Mesothelial cell of epicardium (in vitro differentiated cells): ENCODE measurements at regions not wholly inside any gene's neighbourhood (a gene's known extent, or its start where the extent isn't known, plus 50 kb on each side); places are given as distances from the start of the nearest gene placed in this dataset.

Source experiments
- DNase-seq, 2 experiments: peaks; one replicate each; pipeline ENCODE4 v3.0.0; 2021; ENCODE audit warnings: low spot score in 2 of 2; ENCODE audit not compliant: unreplicated experiment in 2 of 2
- H3K27ac Mint-ChIP-seq: 2 replicates; pipeline ENCODE4 v1.8.0; 2021; ENCODE audit warnings: mixed read lengths
- H3K27me3 Mint-ChIP-seq: 2 replicates; pipeline ENCODE4 v1.8.0; 2021; ENCODE audit warnings: low read depth, mixed read lengths
- H3K36me3 Mint-ChIP-seq: 2 replicates; pipeline ENCODE4 v1.8.0; 2021; ENCODE audit warnings: mixed read lengths
- H3K4me1 Mint-ChIP-seq: 2 replicates; pipeline ENCODE4 v1.8.0; 2021; ENCODE audit warnings: mixed read lengths
- H3K4me3 Mint-ChIP-seq: 2 replicates; pipeline ENCODE4 v1.8.0; 2021; ENCODE audit warnings: mild to moderate bottlenecking, moderate library complexity, mixed read lengths
- H3K9me3 Mint-ChIP-seq: 2 replicates; pipeline ENCODE4 v1.8.0; 2021; ENCODE audit warnings: mixed read lengths
- TF ChIP-seq, protein P1 (sequence below): fragments of 200-600 bp; sonication (generic); IDR thresholded peaks from one replicate; pipeline ENCODE4 v1.5.0; 2021; ENCODE audit warnings: antibody characterized with exemption; ENCODE audit not compliant: unreplicated experiment

DNA sequence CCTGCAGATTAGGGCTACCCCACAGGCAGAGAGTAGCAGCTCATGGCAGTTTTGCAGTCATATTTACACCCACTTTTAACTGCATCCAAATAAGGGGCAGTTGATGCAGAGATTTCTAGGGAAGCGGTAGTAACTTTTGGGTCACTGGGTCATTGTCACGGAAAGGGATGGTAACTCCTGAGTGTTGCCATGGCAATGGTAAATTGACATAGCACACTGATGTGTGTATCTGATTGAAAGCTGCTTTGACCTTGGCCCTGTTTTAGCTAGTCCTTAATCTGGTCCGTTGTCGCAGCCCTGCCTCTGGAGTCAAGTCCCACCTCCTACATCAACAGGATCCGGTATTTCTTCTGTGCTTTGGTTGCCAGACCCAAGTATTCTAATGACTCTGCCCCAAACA is 199.1 kb upstream of the TCF21 start:
- Mint-ChIP-seq H3K27ac (no peak overlapping the region), H3K9me3 (peaks cover 20% of the 10 kb centered on the region), H3K36me3 (peaks cover 6% of the 10 kb centered on the region), H3K4me3 (no peak overlapping the region), H3K4me1 (peaks cover 4% of the 10 kb centered on the region), H3K27me3 (no peaks in the 10 kb centered on the region)
- TF ChIP-seq, protein P1, sequence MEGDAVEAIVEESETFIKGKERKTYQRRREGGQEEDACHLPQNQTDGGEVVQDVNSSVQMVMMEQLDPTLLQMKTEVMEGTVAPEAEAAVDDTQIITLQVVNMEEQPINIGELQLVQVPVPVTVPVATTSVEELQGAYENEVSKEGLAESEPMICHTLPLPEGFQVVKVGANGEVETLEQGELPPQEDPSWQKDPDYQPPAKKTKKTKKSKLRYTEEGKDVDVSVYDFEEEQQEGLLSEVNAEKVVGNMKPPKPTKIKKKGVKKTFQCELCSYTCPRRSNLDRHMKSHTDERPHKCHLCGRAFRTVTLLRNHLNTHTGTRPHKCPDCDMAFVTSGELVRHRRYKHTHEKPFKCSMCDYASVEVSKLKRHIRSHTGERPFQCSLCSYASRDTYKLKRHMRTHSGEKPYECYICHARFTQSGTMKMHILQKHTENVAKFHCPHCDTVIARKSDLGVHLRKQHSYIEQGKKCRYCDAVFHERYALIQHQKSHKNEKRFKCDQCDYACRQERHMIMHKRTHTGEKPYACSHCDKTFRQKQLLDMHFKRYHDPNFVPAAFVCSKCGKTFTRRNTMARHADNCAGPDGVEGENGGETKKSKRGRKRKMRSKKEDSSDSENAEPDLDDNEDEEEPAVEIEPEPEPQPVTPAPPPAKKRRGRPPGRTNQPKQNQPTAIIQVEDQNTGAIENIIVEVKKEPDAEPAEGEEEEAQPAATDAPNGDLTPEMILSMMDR = no peak
- DNase-seq = no peak

DNA sequence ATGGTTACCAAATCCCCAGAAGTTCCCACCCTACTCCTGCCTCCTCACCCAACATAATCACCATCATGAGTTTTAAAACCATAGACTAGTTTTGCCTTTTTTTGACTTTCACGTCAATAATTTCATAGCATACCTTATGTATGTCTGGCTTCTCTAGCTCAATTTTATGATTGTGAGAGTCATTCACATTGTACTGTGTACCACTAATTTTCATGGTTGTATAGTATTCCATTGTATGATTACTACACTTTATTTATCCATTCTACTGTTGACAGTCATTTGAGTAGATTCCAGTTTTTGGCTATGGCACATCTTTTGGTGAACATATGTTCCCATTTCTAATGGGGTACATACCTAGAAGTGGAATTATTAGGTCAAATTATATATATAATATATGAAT is 195.3 kb upstream of the TCF21 start:
- Mint-ChIP-seq H3K4me1 (peaks cover 4% of the 10 kb centered on the region), H3K27me3 (no peaks in the 10 kb centered on the region), H3K36me3 (peaks cover 6% of the 10 kb centered on the region), H3K27ac (no peak overlapping the region), H3K4me3 (no peak overlapping the region), H3K9me3 (peaks cover 24% of the 10 kb centered on the region)
- TF ChIP-seq, protein P1 = no peak
- no peak for DNase-seq

DNA sequence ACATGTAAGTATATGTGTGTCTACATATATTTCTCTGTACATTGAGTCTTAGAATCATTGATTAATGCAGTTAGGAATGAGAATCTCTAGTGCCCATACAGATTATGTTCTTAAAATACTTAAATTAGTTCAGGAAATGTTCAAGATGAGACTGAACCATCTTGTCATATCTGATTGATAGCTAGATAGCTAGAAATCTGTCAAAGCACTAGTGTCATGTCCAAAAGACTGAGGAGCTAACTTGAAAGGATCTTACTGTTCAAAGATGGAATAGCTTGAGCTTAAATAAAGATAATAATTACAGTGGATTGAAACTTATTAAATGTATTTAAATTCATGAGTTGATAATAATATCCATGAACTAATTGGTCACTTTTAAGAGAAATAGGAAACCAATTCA is 191.7 kb upstream of the TCF21 start:
- H3K27ac Mint-ChIP-seq = no peak overlapping the region

DNA sequence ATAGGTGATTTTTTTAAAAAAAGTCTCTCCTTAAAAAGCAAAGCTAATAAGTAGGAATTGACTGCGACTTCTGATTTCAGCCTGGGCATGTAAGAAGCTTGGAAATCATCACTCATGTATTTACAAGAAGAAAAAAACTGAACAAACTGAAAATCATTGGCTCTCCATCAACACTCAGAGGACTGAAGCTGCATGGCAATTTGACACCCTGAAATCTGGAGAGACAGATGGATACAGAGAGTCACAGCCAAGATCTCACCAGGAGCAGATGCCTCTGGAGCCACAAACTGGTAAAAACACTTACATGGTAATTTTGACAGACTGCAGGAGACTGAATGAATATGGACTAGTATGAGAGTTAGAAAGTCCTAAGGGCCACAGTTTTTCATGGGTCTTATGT is 191.2 kb upstream of the TCF21 start:
- no peak for DNase-seq
- Mint-ChIP-seq H3K36me3 (no peaks in the 10 kb centered on the region), H3K9me3 (peaks cover 25% of the 10 kb centered on the region), H3K4me1 (peaks cover 1% of the 10 kb centered on the region), H3K27me3 (no peaks in the 10 kb centered on the region), H3K27ac (no peak overlapping the region), H3K4me3 (no peak overlapping the region)
- TF ChIP-seq, protein P1 = no peak

More for the DNA sequence above, 191.7 kb upstream of the TCF21 start:
- Mint-ChIP-seq H3K4me1 (peaks cover 2% of the 10 kb centered on the region), H3K36me3 (no peaks in the 10 kb centered on the region), H3K4me3 (no peak overlapping the region), H3K27me3 (no peaks in the 10 kb centered on the region), H3K9me3 (peaks cover 23% of the 10 kb centered on the region)
- TF ChIP-seq, protein P1 = no peak
- no peak for DNase-seq

DNA sequence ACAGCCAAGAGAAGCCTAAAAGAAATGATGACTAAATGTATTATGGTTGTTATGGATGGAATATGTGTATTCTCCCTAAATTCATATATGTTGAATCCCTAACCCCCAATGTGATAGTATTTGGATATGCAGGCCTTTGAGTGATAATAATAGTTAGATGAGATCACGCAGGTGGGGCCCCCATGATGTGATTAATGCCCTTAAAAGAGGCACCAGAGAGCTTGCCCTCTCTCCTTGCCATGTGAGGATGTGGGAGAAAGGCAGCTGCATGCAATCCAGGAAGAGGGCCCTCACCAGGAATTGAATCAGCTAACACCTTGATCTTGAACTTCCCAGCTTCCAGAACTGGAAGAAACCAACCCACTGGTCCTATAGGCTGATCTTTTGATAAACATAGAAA is 190.6 kb upstream of the TCF21 start:
- Mint-ChIP-seq H3K27me3 (no peaks in the 10 kb centered on the region), H3K9me3 (peaks cover 21% of the 10 kb centered on the region), H3K4me1 (no peaks in the 10 kb centered on the region), H3K36me3 (no peaks in the 10 kb centered on the region), H3K27ac (no peak overlapping the region), H3K4me3 (no peak overlapping the region)
- no peak for DNase-seq
- TF ChIP-seq, protein P1 = no peak

GRCh38 chr6:133699741-133700385 is 189.1 kb upstream of the TCF21 start:
- no peak for DNase-seq
- Mint-ChIP-seq H3K36me3 (no peaks in the 10 kb centered on the region), H3K27ac (no peak overlapping the region), H3K27me3 (no peaks in the 10 kb centered on the region), H3K9me3 (peaks cover 14% of the 10 kb centered on the region), H3K4me3 (no peak overlapping the region), H3K4me1 (no peaks in the 10 kb centered on the region)
- TF ChIP-seq, protein P1 = no peak
